Ammon's horn (tissue), 1 donor: ENCODE measurements at regions not wholly inside any gene's neighbourhood (a gene's known extent, or its start where the extent isn't known, plus 50 kb on each side); places are given as distances from the start of the nearest gene placed in this dataset.
"Not testable (repeated sequence)": the region's sequence is repeated elsewhere in the genome, so short reads cannot be mapped to it uniquely, and the experiment has no call there.

ENCODE experiments used
- DNase-seq: peaks from one replicate; pipeline ENCODE4 v3.0.0-alpha.2; 2016; ENCODE audit warnings: low spot score

DNA sequence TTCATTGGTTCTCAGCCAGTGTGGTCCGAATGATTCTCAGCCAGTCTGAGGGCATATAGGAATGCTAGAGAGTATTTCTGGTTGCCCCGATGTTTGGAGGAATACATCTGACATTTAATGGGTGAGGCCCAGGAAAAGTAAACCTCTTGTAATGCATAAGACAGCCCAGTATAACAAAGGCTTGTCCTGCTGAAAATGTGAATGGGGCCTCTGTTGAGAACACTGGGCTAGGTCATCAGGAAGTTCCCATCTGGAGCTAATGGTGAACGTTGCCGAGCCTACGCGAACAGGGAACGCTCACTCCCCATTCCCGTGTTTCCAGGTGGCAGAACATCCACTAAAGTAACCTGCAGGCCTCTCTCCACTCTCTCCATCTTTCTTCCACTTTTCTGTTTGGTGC lies 132.0 kb upstream of the CLNK start:
- DNase-seq: peak; percentile 19

GRCh38 chr4:10811991-10812390 lies 127.4 kb upstream of the CLNK start:
- DNase-seq: no peak

DNA sequence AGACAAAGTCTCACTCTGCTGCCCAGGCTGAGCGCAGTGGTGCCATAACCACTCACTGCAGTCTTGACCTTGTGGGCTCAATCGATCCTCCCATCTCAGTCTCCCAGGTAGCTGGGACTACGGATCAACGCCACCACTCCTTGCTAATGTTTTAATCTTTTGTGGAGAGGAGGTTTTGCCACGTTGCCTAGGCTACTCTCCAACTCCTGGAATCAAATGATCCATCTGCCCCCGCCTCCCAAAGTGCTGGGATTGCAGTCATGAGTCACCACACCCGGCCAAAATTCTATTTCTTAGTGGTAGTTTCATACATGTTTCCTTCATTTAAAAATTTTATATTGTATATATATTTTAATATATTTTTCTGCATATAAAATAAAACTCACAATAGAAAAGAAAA lies 125.8 kb upstream of the CLNK start:
- peak; percentile 30 for DNase-seq

GRCh38 chr4:10809905-10810304 lies 125.3 kb upstream of the CLNK start:
- DNase-seq: no peak

DNA sequence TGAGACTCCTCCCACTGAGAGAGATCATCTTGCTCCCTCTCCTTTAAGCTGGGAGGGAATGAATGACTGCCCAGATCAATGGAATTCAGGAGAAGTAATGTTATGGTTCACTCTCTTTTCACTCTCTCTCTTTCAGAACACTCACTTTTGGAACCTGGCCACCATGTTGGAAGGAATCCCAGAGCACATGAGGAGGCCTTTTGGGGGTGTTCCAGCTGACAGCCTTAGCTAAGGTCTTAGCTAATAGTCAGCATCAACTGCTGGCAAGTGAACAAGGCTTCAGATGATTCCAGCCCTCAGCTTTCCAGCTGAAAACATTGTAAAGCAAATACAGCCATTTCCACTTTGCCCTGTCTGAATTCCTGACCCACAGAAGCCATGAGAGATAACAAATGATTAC lies 124.0 kb upstream of the CLNK start:
- peak; percentile 73 for DNase-seq

GRCh38 chr4:10806953-10807645 lies 122.5 kb upstream of the CLNK start:
- DNase-seq: no peak

- no peak for DNase-seq
These were observed 119.3 kb upstream of the CLNK start for GRCh38 chr4:10803713-10804343.

DNA sequence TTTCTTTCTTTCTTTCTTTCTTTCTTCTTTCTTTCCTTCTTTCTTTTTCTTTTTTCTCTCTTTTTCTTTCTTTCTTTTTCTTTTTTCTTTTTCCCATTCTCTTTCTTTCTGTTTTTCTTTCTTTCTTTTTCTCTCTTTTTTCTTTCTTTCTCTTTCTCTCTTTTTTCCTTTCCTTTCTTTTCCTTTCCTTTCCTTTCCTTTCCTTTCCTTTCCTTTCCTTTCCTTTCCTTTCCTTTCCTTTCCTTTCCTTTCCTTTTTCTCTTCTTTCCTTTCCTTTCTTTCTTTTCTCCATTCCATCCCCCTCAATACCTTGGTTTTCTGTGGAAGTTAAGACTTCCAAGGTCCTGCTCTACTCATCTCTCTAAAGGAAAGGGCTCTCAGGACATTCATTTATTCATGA lies 102.8 kb upstream of the CLNK start:
- no peak for DNase-seq

DNA sequence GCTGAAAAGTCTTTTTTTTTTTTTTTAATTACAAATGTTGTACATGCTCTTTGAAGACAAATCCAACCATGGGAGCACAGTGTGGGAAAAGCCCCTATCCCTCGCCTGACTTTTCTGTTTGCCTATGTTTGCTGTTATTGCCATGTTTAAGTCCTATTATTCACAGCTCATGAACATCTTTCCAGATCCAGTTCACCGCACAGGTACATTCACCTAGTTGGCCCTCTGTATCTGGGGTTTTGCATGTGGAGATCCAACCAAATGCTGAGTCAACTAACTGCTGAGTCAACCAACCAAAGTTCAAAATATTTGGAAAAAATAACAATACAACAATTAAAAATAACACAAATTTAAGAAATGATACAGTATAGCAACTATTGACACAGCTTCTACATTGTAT lies 100.1 kb upstream of the CLNK start:
- DNase-seq: no peak

GRCh38 chr4:10783351-10783750 lies 98.8 kb upstream of the CLNK start:
- no peak for DNase-seq

DNA sequence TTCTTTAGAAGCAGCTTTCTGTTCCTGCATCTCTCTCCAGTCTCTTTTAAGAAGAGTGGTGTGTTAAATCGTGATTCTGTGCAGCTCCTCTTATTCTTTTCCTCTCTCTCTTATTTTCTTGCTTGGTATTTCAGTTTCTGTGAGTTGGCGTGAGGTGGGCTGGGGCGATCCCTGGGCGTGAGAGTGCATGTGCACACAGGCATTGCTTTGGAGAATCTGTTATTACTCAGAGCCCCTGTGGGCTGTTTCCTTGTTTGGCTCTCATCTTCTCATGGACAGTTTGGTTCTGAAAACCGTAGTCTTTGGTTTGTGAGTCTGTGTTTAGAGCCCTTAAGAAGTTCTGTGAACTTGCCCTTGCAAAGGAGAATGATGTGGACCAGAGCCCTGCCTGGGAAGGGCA lies 97.2 kb upstream of the CLNK start:
- DNase-seq: no peak

GRCh38 chr4:10780803-10781202 lies 96.2 kb upstream of the CLNK start:
- DNase-seq: not testable (repeated sequence)

- DNase-seq: not testable (repeated sequence)
These were observed 90.6 kb upstream of the CLNK start for GRCh38 chr4:10775132-10775531.

GRCh38 chr4:10773656-10774055 lies 89.1 kb upstream of the CLNK start:
- DNase-seq: no peak

GRCh38 chr4:10773010-10773409 lies 88.4 kb upstream of the CLNK start:
- DNase-seq: no peak

DNA sequence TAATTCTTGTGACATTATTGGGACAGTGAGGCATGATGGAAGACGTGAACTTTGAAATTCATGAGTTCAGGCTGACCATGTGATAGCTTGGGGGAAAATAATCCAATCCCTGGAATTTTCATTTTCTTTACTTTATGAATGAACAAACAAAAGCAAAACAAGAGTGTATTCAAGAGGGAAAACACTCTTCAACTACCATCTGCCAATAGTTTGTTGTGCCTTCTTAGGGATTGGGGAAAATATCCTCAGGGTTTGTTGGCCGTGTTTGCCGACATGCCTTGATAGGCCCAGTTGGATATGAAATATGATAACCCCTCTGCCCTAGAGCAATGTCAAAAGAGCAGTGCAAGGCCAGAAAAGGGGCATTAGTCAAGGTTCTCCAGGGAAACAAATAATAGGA lies 80.8 kb upstream of the CLNK start:
- DNase-seq: no peak

GRCh38 chr4:10762561-10762960 lies 78.0 kb upstream of the CLNK start:
- DNase-seq: no peak

DNA sequence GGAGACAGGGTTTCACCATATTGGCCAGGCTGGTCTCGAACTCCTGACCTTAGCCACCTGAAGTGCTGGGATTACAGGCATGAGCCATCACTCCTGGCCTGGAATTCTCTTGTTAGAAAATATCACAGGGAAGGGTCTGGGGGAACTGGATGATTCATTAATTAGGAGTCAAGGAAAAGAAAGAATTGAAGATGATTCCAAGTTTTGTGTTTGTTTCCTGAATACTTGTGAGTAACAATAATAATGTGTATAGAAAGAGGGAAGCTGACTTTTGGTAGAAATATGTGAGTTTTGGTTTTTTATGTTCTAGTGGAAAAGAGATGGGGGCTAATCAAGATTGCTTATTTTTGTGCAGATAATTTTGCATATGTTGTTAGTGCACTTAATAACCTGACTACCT lies 77.3 kb upstream of the CLNK start:
- no peak for DNase-seq

- no peak for DNase-seq
These were observed 75.5 kb upstream of the CLNK start for GRCh38 chr4:10760086-10760485.

DNA sequence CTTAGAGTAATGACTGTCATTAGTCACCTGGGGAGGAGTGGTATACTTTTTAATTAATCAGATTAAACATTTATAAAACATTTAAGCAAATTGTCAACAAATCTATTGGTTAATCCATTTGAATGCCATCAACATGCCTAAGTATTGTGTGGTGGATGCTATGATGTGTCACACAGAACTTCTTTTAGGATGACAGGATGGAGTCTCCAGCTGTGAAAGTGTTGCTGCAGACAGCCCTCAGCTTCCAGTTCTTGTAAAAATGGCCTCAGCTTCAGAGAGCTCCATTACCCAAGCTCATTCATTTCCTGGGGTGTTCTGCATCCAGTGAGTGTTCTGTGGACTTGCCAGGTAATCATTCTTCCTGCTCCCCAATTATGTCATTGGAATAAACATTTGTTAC lies 74.3 kb upstream of the CLNK start:
- no peak for DNase-seq

GRCh38 chr4:10753856-10754402 lies 69.4 kb upstream of the CLNK start:
- no peak for DNase-seq

DNA sequence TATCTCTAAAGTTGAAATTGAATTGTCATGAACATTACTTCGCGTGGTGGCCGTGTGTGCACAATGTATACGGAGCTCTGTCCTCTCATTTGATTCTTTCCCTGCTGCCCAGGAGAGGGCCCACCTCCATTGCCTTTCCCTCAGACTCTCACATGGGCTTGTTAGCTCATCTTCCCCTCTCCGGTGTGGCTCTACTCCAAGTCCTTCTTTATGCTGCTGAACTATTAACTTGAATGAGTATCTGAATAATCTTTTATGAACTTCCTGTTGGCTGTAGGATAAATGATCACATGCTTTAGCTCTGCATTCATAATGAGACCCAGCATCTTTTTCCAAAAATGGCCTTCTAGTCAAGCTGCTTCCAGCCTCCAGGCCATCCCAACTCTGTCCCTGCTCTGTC lies 68.8 kb upstream of the CLNK start:
- DNase-seq: no peak

DNA sequence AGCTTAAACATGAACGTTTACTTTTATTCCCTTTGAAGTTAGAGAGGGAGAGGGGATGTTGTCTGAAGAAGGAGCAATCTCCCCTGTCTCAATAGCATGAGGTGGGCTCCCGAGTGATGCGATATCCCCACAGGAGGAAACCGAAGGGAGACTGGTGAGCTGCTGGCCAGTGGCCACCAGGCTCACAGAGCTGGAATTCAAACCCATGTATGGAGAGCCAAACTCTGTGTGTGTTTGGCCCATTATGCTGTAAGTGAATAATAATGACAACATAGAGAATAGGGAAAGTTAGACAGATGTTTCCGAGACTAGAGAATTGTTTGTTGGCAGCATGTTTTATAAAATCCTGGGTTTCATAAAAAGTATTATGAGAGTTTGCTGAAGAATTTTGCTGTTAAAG lies 66.1 kb upstream of the CLNK start:
- DNase-seq: no peak

GRCh38 chr4:10747186-10747585 lies 62.6 kb upstream of the CLNK start:
- DNase-seq: no peak
